Keratinocyte (primary cell): ENCODE measurements at regions not wholly inside any gene's neighbourhood (a gene's known extent, or its start where the extent isn't known, plus 50 kb on each side); places are given as distances from the start of the nearest gene placed in this dataset.

ENCODE experiments used
- DNase-seq: peaks from one replicate; pipeline ENCODE4 v3.0.0-alpha.2; 2011; ENCODE audit warnings: low read depth, missing footprints, low spot score
- FAIRE-seq: peaks from 2 replicates; lab custom pipeline; 2011; peaks lifted over from hg19 to GRCh38; lab: Jason Lieb, UNC
- H2AFZ ChIP-seq: 2 replicates; pipeline ENCODE4 v1.6.0; 2012; ENCODE audit warnings: low read length, control low read depth, inconsistent platforms; ENCODE audit not compliant: control insufficient read depth
- H3K27ac ChIP-seq: 2 replicates; pipeline ENCODE4 v1.5.1; 2011; ENCODE audit warnings: low read length; ENCODE audit not compliant: control insufficient read depth, insufficient read depth
- H3K27me3 ChIP-seq: 3 replicates; pipeline ENCODE4 v1.6.0; 2011; ENCODE audit warnings: low read length; ENCODE audit not compliant: control insufficient read depth, insufficient read depth; ENCODE audit errors: extremely low read depth
- H3K36me3 ChIP-seq, 2 experiments: 2 replicates in 1 of 2; 3 replicates in 1 of 2; pipeline ENCODE4 v1.5.1; 2011; ENCODE audit warnings: low read length in 2 of 2, mild to moderate bottlenecking in 1 of 2; ENCODE audit not compliant: control insufficient read depth in 2 of 2, insufficient read depth in 2 of 2; ENCODE audit errors: extremely low read depth in 1 of 2
- H3K4me1 ChIP-seq: 3 replicates; pipeline ENCODE4 v1.5.1; 2011; ENCODE audit warnings: low read length; ENCODE audit not compliant: control insufficient read depth, insufficient read depth; ENCODE audit errors: extremely low read depth
- H3K4me2 ChIP-seq: 3 replicates; pipeline ENCODE4 v1.6.0; 2011; ENCODE audit warnings: low read depth, low read length; ENCODE audit not compliant: control insufficient read depth, insufficient read depth; ENCODE audit errors: extremely low read depth
- H3K4me3 ChIP-seq, 3 experiments: fragments of 200-600 bp in 1 of 3; sonication (generic) in 1 of 3; 2 replicates in 2 of 3; 3 replicates in 1 of 3; pipeline ENCODE4 v1.5.1; 2011 to 2016; ENCODE audit warnings: low read length in 3 of 3, mild to moderate bottlenecking in 3 of 3, control low read depth in 2 of 3, inconsistent platforms in 1 of 3, low read depth in 1 of 3, mixed read lengths in 1 of 3, mixed run types in 1 of 3, moderate library complexity in 1 of 3; ENCODE audit not compliant: control insufficient read depth in 2 of 3, insufficient read depth in 2 of 3; ENCODE audit errors: extremely low read depth in 1 of 3
- H3K79me2 ChIP-seq: 2 replicates; pipeline ENCODE4 v1.6.0; 2012; ENCODE audit warnings: low read length; ENCODE audit not compliant: control insufficient read depth, insufficient read depth
- H3K9ac ChIP-seq: 3 replicates; pipeline ENCODE4 v1.6.0; 2011; ENCODE audit warnings: low read length; ENCODE audit not compliant: control insufficient read depth, insufficient read depth; ENCODE audit errors: extremely low read depth
- H3K9me1 ChIP-seq: 3 replicates; pipeline ENCODE4 v1.6.0; 2011; ENCODE audit warnings: low read length; ENCODE audit not compliant: control insufficient read depth, insufficient read depth; ENCODE audit errors: extremely low read depth
- H3K9me3 ChIP-seq: 2 replicates; pipeline ENCODE4 v1.5.1; 2012; ENCODE audit warnings: low read depth, low read length; ENCODE audit not compliant: control insufficient read depth
- H4K20me1 ChIP-seq: 3 replicates; pipeline ENCODE4 v1.6.0; 2011; ENCODE audit warnings: low read length; ENCODE audit not compliant: control insufficient read depth, insufficient read depth; ENCODE audit errors: extremely low read depth
- EZH2 ChIP-seq: IDR thresholded peaks from one replicate; pipeline ENCODE4 v1.6.1; 2012; ENCODE audit warnings: inconsistent platforms, mild to moderate bottlenecking, low read length, moderate library complexity
- dilution Hi-C: fragments of 300-500 bp; cut with MboI; formaldehyde crosslinking; loops from one replicate; pipeline ENCODE4 v1.7.0; 2020; ENCODE audit warnings: low sequenced_read_pairs; ENCODE audit not compliant: extremely low pct_ligation_motif_present
- TF ChIP-seq, protein P1 (sequence below), 3 experiments: IDR thresholded peaks in 1 of 3; conservative IDR thresholded peaks in 1 of 3; optimal IDR thresholded peaks in 1 of 3; 2 replicates in 2 of 3; 3 replicates in 1 of 3; pipeline versions ENCODE3 to v1.5.1; 2011; ENCODE audit warnings: low read length in 3 of 3, mild to moderate bottlenecking in 3 of 3, moderate library complexity in 2 of 3, control low read depth in 1 of 3, inconsistent platforms in 1 of 3; ENCODE audit not compliant: insufficient read depth in 2 of 3; ENCODE audit errors: extremely low read depth in 1 of 3

- TF ChIP-seq, protein P1, sequence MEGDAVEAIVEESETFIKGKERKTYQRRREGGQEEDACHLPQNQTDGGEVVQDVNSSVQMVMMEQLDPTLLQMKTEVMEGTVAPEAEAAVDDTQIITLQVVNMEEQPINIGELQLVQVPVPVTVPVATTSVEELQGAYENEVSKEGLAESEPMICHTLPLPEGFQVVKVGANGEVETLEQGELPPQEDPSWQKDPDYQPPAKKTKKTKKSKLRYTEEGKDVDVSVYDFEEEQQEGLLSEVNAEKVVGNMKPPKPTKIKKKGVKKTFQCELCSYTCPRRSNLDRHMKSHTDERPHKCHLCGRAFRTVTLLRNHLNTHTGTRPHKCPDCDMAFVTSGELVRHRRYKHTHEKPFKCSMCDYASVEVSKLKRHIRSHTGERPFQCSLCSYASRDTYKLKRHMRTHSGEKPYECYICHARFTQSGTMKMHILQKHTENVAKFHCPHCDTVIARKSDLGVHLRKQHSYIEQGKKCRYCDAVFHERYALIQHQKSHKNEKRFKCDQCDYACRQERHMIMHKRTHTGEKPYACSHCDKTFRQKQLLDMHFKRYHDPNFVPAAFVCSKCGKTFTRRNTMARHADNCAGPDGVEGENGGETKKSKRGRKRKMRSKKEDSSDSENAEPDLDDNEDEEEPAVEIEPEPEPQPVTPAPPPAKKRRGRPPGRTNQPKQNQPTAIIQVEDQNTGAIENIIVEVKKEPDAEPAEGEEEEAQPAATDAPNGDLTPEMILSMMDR (optimal IDR thresholded peaks at IDR 0.05 in 1 of 3, IDR thresholded peaks at IDR 0.05 in 1 of 3, conservative IDR thresholded peaks at IDR 0.05 in 1 of 3; ENCODE audit: extremely low read depth in 1 of 3, insufficient read depth in 2 of 3, low read length in 3 of 3): no peak
- TF ChIP-seq EZH2: no peak
Measured at GRCh38 chr17:72576289-72576759, 455.5 kb downstream of the SOX9 start.

GRCh38 chr17:72578817-72579470 is 458.1 kb downstream of the SOX9 start:
- no peak for TF ChIP-seq EZH2
- TF ChIP-seq, protein P1 (optimal IDR thresholded peaks at IDR 0.05 in 1 of 3, IDR thresholded peaks at IDR 0.05 in 1 of 3, conservative IDR thresholded peaks at IDR 0.05 in 1 of 3; ENCODE audit: extremely low read depth in 1 of 3, insufficient read depth in 2 of 3, low read length in 3 of 3): no peak
- Histone ChIP-seq H4K20me1 (peaks cover 34% of the 10 kb centered on the region), H3K9me1 (peaks cover 5% of the 10 kb centered on the region), H3K9me3 (no peaks in the 10 kb centered on the region), H3K9ac (no peak overlapping the region), H3K4me3 (no peak overlapping the region), H3K36me3 (peaks cover 4 to 7% of the 10 kb centered on the region in 2 experiments), H3K4me1 (peaks cover 21% of the 10 kb centered on the region), H3K27ac (no peak overlapping the region), H3K27me3 (no peaks in the 10 kb centered on the region), H3K4me2 (no peak overlapping the region), H3K79me2 (peaks cover 99% of the 10 kb centered on the region), H2AFZ (no peak overlapping the region)
- FAIRE-seq (peak; percentile 66), DNase-seq (no peak)
- dilution Hi-C loops: no loop called here

More at GRCh38 chr17:72576289-72576759, 455.5 kb downstream of the SOX9 start:
- Histone ChIP-seq H3K27me3 (no peaks in the 10 kb centered on the region), H3K9me1 (peaks cover 18% of the 10 kb centered on the region), H3K36me3 (peaks cover 5 to 14% of the 10 kb centered on the region in 2 experiments), H3K4me2 (no peak overlapping the region), H3K4me3 (no peak overlapping the region), H3K27ac (no peak overlapping the region), H4K20me1 (peaks cover 55% of the 10 kb centered on the region), H3K9ac (no peak overlapping the region), H3K79me2 (peaks cover 100% of the 10 kb centered on the region), H3K4me1 (peaks cover 29% of the 10 kb centered on the region), H2AFZ (no peak overlapping the region), H3K9me3 (no peaks in the 10 kb centered on the region)
- FAIRE-seq (no peak), DNase-seq (no peak)
- dilution Hi-C loops: no loop called here
